Spinal cord (tissue), 9 donors: ENCODE measurements at regions not wholly inside any gene's neighbourhood (a gene's known extent, or its start where the extent isn't known, plus 50 kb on each side); places are given as distances from the start of the nearest gene placed in this dataset.

Experiments used
- DNase-seq, 6 donors: peaks; one replicate each; pipeline versions ENCODE4 v3.0.0 to v3.0.0-alpha.2; 2013 to 2015; ENCODE audit warnings: low spot score in 6 of 6, low read depth in 4 of 6
- H3K27ac ChIP-seq: one replicate; pipeline ENCODE4 v1.5.1; 2013; ENCODE audit warnings: low read depth, low read length, control low read depth
- H3K27me3 ChIP-seq: one replicate; pipeline ENCODE4 v1.6.1; 2013; ENCODE audit warnings: low read length; ENCODE audit not compliant: control insufficient read depth, insufficient read depth
- H3K36me3 ChIP-seq: one replicate; pipeline ENCODE4 v1.6.1; 2013; ENCODE audit warnings: low read length; ENCODE audit not compliant: control insufficient read depth, insufficient read depth
- H3K4me1 ChIP-seq: one replicate; pipeline ENCODE4 v1.6.1; 2013; ENCODE audit warnings: low read length; ENCODE audit not compliant: control insufficient read depth, insufficient read depth
- H3K4me3 ChIP-seq: one replicate; pipeline ENCODE4 v1.5.1; 2013; ENCODE audit warnings: low read depth, low read length, control low read depth
- H3K9me3 ChIP-seq: one replicate; pipeline ENCODE4 v1.6.1; 2013; ENCODE audit warnings: low read length; ENCODE audit not compliant: control insufficient read depth, insufficient read depth
- WGBS: methylation state at CpG from one replicate; pipeline ENCODE4 v1.1.5; 2013; ENCODE audit warnings: missing lambda C conversion rate; ENCODE audit not compliant: insufficient coverage; 5-methylcytosine and 5-hydroxymethylcytosine counted together
- donor health status: healthy.

DNA sequence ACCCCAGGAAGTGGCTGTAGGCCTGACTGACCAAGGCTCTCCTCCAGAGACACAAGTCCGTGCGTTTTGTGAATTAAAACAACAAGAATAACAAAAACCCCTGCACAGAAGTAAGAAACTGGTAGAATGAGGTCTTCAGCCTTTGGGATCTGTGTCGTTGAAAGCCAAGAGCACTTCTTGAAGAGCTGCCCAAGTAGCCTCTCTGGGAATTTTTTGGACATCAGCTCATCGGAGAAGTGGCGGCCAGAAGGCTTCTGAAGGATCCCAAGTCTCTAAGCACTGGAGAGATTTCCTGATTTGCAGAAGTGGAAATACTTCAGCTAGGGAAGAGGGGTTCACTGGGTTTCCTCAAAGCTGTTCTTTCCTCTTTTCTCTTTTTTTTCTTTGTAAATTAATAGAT, 100.4 kb upstream of the ZNF536 start:
- WGBS = 94% methylated on average over 2 of the region's 5 CpGs
- Histone ChIP-seq H3K4me1 (peaks cover 10% of the 10 kb centered on the region), H3K27me3 (no peaks in the 10 kb centered on the region), H3K36me3 (no peaks in the 10 kb centered on the region), H3K4me3 (no peak overlapping the region), H3K9me3 (peaks cover 7% of the 10 kb centered on the region), H3K27ac (no peak overlapping the region)
- no peak for DNase-seq

DNA sequence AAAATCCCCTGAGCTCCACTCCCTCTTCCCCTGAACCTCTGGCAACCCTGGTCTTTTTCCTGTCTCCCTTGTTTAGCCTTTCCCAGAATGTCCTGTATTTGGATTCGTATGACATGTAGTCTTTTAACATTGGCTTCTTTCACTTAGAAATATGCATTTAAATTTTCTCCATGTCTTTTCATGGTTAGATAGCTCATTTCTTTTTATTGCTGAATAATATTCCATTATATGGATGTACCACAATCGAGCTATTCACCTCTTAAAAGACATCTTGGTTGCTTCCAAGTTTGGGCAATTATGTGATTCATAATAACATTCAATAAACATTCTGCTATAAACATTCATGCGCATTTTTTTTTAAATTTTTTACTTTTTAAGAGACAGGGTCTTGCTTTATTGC, 99.6 kb upstream of the ZNF536 start:
- no peak overlapping the region for H3K27ac ChIP-seq
- no peak overlapping the region for H3K4me3 ChIP-seq
- no CpG with 5 or more reads among the region's 3 CpGs for WGBS

GRCh38 chr19:30273184-30273583, 99.0 kb upstream of the ZNF536 start:
- DNase-seq = no peak
- Histone ChIP-seq H3K4me1 (peaks cover 19% of the 10 kb centered on the region), H3K27me3 (no peaks in the 10 kb centered on the region), H3K36me3 (no peaks in the 10 kb centered on the region), H3K27ac (no peak overlapping the region), H3K9me3 (peaks cover 7% of the 10 kb centered on the region), H3K4me3 (no peak overlapping the region)
- WGBS = 82% methylated on average over 1 of the region's 2 CpGs

More for the DNA sequence above, 99.6 kb upstream of the ZNF536 start:
- Histone ChIP-seq H3K4me1 (peaks cover 12% of the 10 kb centered on the region), H3K9me3 (peaks cover 7% of the 10 kb centered on the region), H3K36me3 (no peaks in the 10 kb centered on the region), H3K27me3 (no peaks in the 10 kb centered on the region)
- DNase-seq = no peak

DNA sequence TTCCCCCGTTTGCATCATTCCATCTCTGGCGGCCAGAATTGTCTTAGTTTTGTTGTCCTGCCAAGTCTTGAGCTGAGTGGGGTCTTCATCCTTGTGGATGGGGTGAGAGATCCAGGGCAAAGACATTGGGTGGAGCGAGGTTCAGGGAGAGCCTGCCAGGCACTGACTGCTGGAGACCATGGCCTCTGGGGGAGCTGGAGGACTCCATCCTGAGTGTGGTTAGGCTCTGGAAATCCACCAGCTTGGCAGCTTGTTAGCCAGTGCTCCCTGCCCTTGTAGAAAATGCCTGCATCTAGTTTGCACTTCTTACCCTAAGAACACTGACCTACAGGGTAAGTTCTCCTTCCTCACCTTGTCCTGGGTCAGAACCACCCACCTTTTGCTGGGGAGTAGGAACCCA, 97.2 kb upstream of the ZNF536 start:
- DNase-seq = no peak
- Histone ChIP-seq H3K4me3 (no peak overlapping the region), H3K27ac (no peak overlapping the region), H3K9me3 (peaks cover 7% of the 10 kb centered on the region), H3K27me3 (no peaks in the 10 kb centered on the region), H3K36me3 (no peaks in the 10 kb centered on the region), H3K4me1 (peaks cover 20% of the 10 kb centered on the region)
- 93% methylated on average over 2 of the region's 3 CpGs for WGBS

DNA sequence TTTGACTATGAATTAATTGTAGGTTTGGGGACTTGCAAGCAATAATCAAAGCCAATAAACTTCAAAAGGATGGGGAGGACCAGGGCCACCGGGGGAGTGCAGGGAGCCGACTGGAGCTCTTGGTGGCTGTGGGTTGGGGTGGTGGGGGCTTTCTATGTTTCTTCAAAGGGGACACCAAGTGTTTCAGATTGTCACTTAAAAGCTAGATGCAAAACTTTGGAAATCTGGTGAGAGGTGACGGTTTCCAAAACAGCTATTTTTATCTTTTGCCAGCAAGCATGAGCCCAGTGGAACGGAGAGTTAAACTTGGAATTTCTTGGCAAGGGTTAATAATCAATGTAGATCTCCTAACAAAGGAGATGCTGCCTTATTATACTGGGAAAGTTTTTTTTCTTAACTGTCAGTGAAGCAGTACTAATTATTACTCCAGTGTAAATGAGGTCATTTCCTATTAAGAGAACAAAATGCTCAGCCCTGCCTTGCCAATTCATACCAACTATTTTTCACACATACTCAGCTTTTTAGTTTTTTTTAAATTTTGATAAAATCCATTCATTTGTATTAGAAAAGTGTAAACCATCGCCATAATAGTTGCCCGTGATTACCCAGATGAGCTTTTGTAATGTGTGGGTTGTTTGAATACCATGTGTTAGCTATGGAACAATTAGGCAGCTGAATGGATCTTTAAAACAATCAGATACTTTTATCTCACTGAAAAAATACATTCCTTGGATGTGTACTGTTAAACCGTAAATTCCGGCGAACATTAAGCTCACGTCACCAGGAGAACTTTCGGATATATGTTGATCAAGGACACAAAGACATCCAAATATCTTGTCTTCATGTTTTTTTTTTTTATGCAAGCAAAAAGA, 95.9 kb upstream of the ZNF536 start:
- no peak overlapping the region for H3K4me3 ChIP-seq
- no peaks in the 10 kb centered on the region for H3K36me3 ChIP-seq
- H3K9me3 ChIP-seq = peaks cover 7% of the 10 kb centered on the region
- 37% methylated on average over 4 of the region's 11 CpGs for WGBS
- peaks cover 20% of the 10 kb centered on the region for H3K4me1 ChIP-seq
- H3K27ac ChIP-seq = no peak overlapping the region
- H3K27me3 ChIP-seq = no peaks in the 10 kb centered on the region
- peak in 1 of 6 donors; percentile 69 for DNase-seq

GRCh38 chr19:30276883-30277280, 95.3 kb upstream of the ZNF536 start:
- H3K27me3 ChIP-seq = no peaks in the 10 kb centered on the region
- WGBS = 56% methylated on average over 3 of the region's 3 CpGs
- peaks cover 7% of the 10 kb centered on the region for H3K9me3 ChIP-seq
- no peaks in the 10 kb centered on the region for H3K36me3 ChIP-seq
- H3K4me3 ChIP-seq = no peak overlapping the region
- peak in 3 of 6 donors; percentile 25 to 95 (median 25) for DNase-seq
- no peak overlapping the region for H3K27ac ChIP-seq
- H3K4me1 ChIP-seq = peaks cover 22% of the 10 kb centered on the region

DNA sequence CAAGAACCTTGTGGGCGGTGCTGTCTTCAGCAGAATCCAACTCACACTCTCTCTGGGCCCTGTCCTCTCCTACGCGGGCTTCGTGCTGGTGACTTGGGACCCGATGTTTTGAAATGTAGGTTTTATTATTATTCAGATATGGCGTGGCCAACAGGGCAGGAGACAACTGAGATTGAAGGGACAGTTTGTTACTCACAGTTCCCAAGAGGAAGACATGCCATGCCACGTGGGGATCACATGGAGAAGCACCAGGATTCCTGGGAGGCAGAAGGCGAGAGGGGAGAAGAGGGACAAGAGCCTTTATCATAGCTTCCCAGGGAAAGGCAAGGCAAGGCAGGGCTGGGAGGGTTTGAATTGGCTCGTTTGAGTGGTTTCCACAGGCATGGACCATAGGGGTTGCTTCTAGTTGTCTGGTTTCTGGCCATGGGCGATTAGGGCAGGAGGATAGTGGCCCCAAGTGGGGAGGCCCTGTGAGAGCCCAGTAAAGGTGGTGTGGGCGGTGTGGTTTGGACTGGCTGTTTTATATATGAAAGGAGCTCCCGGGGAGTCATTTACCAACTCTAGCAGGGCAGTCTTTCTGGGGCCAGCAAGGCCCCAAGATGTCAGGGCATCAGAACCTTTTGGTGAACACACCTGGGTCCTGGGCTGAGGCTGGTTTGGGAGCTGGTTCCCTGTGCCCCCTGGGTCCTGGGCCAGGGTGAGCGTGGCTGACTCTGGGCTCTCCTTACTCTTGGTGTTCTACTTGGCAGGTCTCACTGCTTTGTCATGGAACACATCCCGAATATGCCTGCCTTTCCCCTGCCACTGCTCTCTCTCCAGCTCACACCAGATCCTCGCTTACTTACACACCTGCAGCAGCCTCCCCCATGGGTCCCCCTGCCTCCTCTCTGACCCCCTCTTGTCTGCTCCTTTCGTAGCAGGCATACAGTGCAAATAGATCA, 94.0 kb upstream of the ZNF536 start:
- Histone ChIP-seq H3K4me1 (peaks cover 26% of the 10 kb centered on the region), H3K27ac (no peak overlapping the region)
- 83% methylated on average over 12 of the region's 16 CpGs for WGBS

GRCh38 chr19:30278882-30279254, 93.3 kb upstream of the ZNF536 start:
- Histone ChIP-seq H3K4me3 (no peak overlapping the region), H3K9me3 (no peaks in the 10 kb centered on the region), H3K27ac (no peak overlapping the region), H3K4me1 (peaks cover 26% of the 10 kb centered on the region), H3K27me3 (no peaks in the 10 kb centered on the region), H3K36me3 (no peaks in the 10 kb centered on the region)
- DNase-seq = no peak
- WGBS = 89% methylated on average over 8 of the region's 9 CpGs

More for the DNA sequence above, 94.0 kb upstream of the ZNF536 start:
- Histone ChIP-seq H3K27me3 (no peaks in the 10 kb centered on the region), H3K4me3 (no peak overlapping the region), H3K9me3 (peaks cover 4% of the 10 kb centered on the region), H3K36me3 (no peaks in the 10 kb centered on the region)
- DNase-seq = no peak

GRCh38 chr19:30280018-30280417, 92.2 kb upstream of the ZNF536 start:
- Histone ChIP-seq H3K36me3 (no peaks in the 10 kb centered on the region), H3K27ac (no peak overlapping the region), H3K4me1 (peaks cover 24% of the 10 kb centered on the region), H3K27me3 (no peaks in the 10 kb centered on the region), H3K9me3 (no peaks in the 10 kb centered on the region), H3K4me3 (no peak overlapping the region)
- 95% methylated on average over 6 of the region's 6 CpGs for WGBS
- DNase-seq = no peak
